NCI-H1092 treated with DMSO at 0.1 percent for 48 hours (cell line): ENCODE measurements at regions not wholly inside any gene's neighbourhood (a gene's known extent, or its start where the extent isn't known, plus 50 kb on each side); places are given as distances from the start of the nearest gene placed in this dataset.

Experiments used
- DNase-seq: peaks from one replicate; lab custom pipeline; 2025; lab: John Stamatoyannopoulos, UW

- no peak for DNase-seq
Measured at GRCh38 chr3:177512945-177513814, 315.9 kb upstream of the TBL1XR1 start.

- DNase-seq = no peak
Measured at GRCh38 chr3:177513815-177514610, 316.7 kb upstream of the TBL1XR1 start.

- DNase-seq = no peak
Measured at GRCh38 chr3:177514611-177515499, 317.6 kb upstream of the TBL1XR1 start.

- DNase-seq = no peak
Measured at GRCh38 chr3:177515786-177516157, 318.5 kb upstream of the TBL1XR1 start.

GRCh38 chr3:177516158-177517011 lies 319.1 kb upstream of the TBL1XR1 start:
- DNase-seq = no peak

- no peak for DNase-seq
Measured at GRCh38 chr3:177517906-177518305, 320.6 kb upstream of the TBL1XR1 start.

GRCh38 chr3:177519588-177519987 lies 322.3 kb upstream of the TBL1XR1 start:
- DNase-seq = no peak

GRCh38 chr3:177521305-177521704 lies 324.0 kb upstream of the TBL1XR1 start:
- no peak for DNase-seq

- DNase-seq = no peak
Measured at GRCh38 chr3:177522051-177522450, 324.8 kb upstream of the TBL1XR1 start.

- DNase-seq = no peak
Measured at GRCh38 chr3:177523067-177523675, 325.9 kb upstream of the TBL1XR1 start.

- no peak for DNase-seq
Measured at GRCh38 chr3:177523872-177524438, 326.7 kb upstream of the TBL1XR1 start.

- DNase-seq = no peak
Measured at GRCh38 chr3:177524742-177525141, 327.5 kb upstream of the TBL1XR1 start.

- DNase-seq = no peak
Measured at GRCh38 chr3:177525414-177525813, 328.1 kb upstream of the TBL1XR1 start.

GRCh38 chr3:177525987-177526712 lies 328.9 kb upstream of the TBL1XR1 start:
- DNase-seq = no peak

GRCh38 chr3:177527182-177527581 lies 329.9 kb upstream of the TBL1XR1 start:
- DNase-seq = no peak

GRCh38 chr3:177528306-177529070 lies 331.2 kb upstream of the TBL1XR1 start:
- DNase-seq = no peak

GRCh38 chr3:177529071-177529550 lies 331.8 kb upstream of the TBL1XR1 start:
- no peak for DNase-seq

- no peak for DNase-seq
Measured at GRCh38 chr3:177529716-177530335, 332.5 kb upstream of the TBL1XR1 start.
